CD4-positive, alpha-beta T cell (primary cell): ENCODE measurements at regions not wholly inside any gene's neighbourhood (a gene's known extent, or its start where the extent isn't known, plus 50 kb on each side); places are given as distances from the start of the nearest gene placed in this dataset.
A peak's percentile ranks its signal among the peaks of the same experiment; 100 is the strongest.

ENCODE experiments used
- ATAC-seq: fragments of 200-7000 bp; cut with Tn5 transposase; one replicate; pipeline ENCODE4 v1.10.0; 2022; ENCODE audit warnings: mild to moderate bottlenecking; ENCODE audit not compliant: poor library complexity
- CTCF ChIA-PET: fragments of 350-600 bp; sonication (Branson Sonifier 250); formaldehyde crosslinking; loops from one replicate; lab custom pipeline; 2021; ENCODE audit warnings: antibody characterized with exemption, inconsistent platforms; lab: Charles Lee
- POLR2A ChIA-PET: fragments of 350-600 bp; sonication (Branson Sonifier 250); formaldehyde crosslinking; loops from one replicate; lab custom pipeline; 2021; ENCODE audit warnings: antibody characterized with exemption, inconsistent platforms; lab: Charles Lee
- DNase-seq, 14 experiments: peaks; one replicate each; pipeline ENCODE4 v3.0.0-alpha.2; 2013 to 2020; ENCODE audit warnings: mixed read lengths in 2 of 14
- H3K27ac ChIP-seq, 2 donors: one replicate each; pipeline versions ENCODE4 v1.5.1 to v1.7.0; 2013; ENCODE audit warnings: low read length in 2 of 2, low read depth in 1 of 2, mild to moderate bottlenecking in 1 of 2
- H3K27me3 ChIP-seq, 2 experiments: 1 replicate in 1 of 2; 2 replicates in 1 of 2; pipeline versions ENCODE4 v1.6.1 to v1.7.0; 2013; ENCODE audit warnings: low read length in 2 of 2, control low read depth in 1 of 2, mild to moderate bottlenecking in 1 of 2, moderate library complexity in 1 of 2; ENCODE audit not compliant: insufficient read depth in 2 of 2, control insufficient read depth in 1 of 2
- H3K36me3 ChIP-seq: one replicate; pipeline ENCODE4 v1.6.1; 2013; ENCODE audit warnings: low read length, control low read depth; ENCODE audit not compliant: insufficient read depth
- H3K4me1 ChIP-seq: one replicate; pipeline ENCODE4 v1.6.1; 2013; ENCODE audit warnings: low read length, control low read depth; ENCODE audit not compliant: insufficient read depth
- H3K4me3 ChIP-seq: one replicate; pipeline ENCODE4 v1.5.1; 2013; ENCODE audit warnings: mild to moderate bottlenecking, low read length, moderate library complexity
- H3K9me3 ChIP-seq, 2 experiments: 1 replicate in 1 of 2; 2 replicates in 1 of 2; pipeline versions ENCODE4 v1.6.1 to v1.7.0; 2013; ENCODE audit warnings: low read length in 2 of 2, mild to moderate bottlenecking in 2 of 2, control low read depth in 1 of 2, moderate library complexity in 1 of 2; ENCODE audit not compliant: control insufficient read depth in 1 of 2, insufficient read depth in 1 of 2
- H3K27ac Mint-ChIP-seq: one replicate; pipeline ENCODE4 v1.8.0; 2020; ENCODE audit warnings: mixed read lengths
- H3K27me3 Mint-ChIP-seq: one replicate; pipeline ENCODE4 v1.8.0; 2021; ENCODE audit warnings: mixed read lengths
- H3K36me3 Mint-ChIP-seq: one replicate; pipeline ENCODE4 v1.8.0; 2021; ENCODE audit warnings: low read depth, mixed read lengths
- H3K4me1 Mint-ChIP-seq: one replicate; pipeline ENCODE4 v1.8.0; 2021; ENCODE audit warnings: low read depth, mixed read lengths
- H3K4me3 Mint-ChIP-seq: one replicate; pipeline ENCODE4 v1.8.0; 2020; ENCODE audit warnings: mild to moderate bottlenecking, mixed read lengths
- H3K9me3 Mint-ChIP-seq: one replicate; pipeline ENCODE4 v1.8.0; 2020; ENCODE audit warnings: mixed read lengths
- intact Hi-C, 2 experiments: fragments of 100-400 bp; cut with DNase I in 1 of 2; cut with micrococcal nuclease in 1 of 2; formaldehyde crosslinking; loops; one replicate each; pipeline versions ENCODE4 v1.15.1 to v1.9.0; 2023 to 2025; cut with DNase I, micrococcal nuclease
- TF ChIP-seq, protein P1 (sequence below): fragments of 200-600 bp; IDR thresholded peaks from one replicate; pipeline ENCODE4 v1.8.0; 2022; ENCODE audit warnings: antibody characterized with exemption, mild to moderate bottlenecking

DNA sequence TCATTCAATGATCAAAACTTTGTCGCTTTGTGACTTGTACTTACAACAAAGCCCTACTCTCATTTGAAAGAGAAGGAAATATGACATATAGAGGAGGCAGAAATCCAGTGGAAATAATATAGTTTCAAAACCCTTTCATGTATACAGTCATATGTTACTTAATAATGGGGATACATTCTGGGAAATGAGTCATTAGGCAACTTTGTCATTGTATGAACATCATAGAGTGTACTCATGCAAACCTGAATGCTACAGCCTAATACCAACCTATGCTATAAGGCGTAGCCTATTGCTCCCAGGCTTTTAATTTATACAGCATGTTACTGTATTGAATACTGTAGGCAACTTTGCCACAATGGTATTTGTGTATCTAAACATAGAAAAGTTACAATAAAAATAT, 69.0 kb upstream of the SMC2 start:
- Histone ChIP-seq H3K4me1 (no peaks in the 10 kb centered on the region), H3K36me3 (no peaks in the 10 kb centered on the region), H3K9me3 (no peaks in the 10 kb centered on the region), H3K4me3 (no peak overlapping the region), H3K27me3 (peaks cover 0 to 8% of the 10 kb centered on the region in 2 experiments), H3K27ac (no peak overlapping the region)
- POLR2A ChIA-PET = no interaction called here
- Mint-ChIP-seq H3K4me3 (no peak overlapping the region), H3K9me3 (peaks cover 2% of the 10 kb centered on the region), H3K4me1 (peaks cover 27% of the 10 kb centered on the region), H3K27me3 (no peaks in the 10 kb centered on the region), H3K36me3 (no peaks in the 10 kb centered on the region), H3K27ac (no peak overlapping the region)
- TF ChIP-seq, protein P1, sequence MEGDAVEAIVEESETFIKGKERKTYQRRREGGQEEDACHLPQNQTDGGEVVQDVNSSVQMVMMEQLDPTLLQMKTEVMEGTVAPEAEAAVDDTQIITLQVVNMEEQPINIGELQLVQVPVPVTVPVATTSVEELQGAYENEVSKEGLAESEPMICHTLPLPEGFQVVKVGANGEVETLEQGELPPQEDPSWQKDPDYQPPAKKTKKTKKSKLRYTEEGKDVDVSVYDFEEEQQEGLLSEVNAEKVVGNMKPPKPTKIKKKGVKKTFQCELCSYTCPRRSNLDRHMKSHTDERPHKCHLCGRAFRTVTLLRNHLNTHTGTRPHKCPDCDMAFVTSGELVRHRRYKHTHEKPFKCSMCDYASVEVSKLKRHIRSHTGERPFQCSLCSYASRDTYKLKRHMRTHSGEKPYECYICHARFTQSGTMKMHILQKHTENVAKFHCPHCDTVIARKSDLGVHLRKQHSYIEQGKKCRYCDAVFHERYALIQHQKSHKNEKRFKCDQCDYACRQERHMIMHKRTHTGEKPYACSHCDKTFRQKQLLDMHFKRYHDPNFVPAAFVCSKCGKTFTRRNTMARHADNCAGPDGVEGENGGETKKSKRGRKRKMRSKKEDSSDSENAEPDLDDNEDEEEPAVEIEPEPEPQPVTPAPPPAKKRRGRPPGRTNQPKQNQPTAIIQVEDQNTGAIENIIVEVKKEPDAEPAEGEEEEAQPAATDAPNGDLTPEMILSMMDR = no peak
- ATAC-seq (no peak), DNase-seq (no peak)
- intact Hi-C loops = loop anchor here (10.0 kb wide), 1 partner anchor 720 kb away; the partner anchor contains the start of gene NIPSNAP3A (in 2 of the 2)
- CTCF ChIA-PET = no interaction called here

DNA sequence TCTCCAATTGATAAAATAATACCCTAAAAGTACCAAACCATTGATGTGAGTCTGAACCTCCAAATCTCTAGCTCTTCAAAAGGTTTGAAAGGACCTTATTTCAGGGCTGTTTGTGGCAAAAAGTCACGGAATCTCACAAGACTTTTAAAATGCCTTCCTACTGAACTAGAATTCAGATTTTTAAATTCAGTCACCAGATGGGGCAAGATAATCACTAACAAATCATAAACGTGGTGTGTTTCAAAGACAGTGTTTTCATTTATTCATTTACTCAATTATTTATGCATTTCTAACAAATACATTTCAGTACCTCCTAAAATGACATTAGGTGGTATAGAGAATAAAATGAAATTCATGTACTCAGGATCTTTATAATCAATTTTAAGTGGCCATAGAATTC, 68.2 kb upstream of the SMC2 start:
- CTCF ChIA-PET = no interaction called here
- peaks cover 0 to 8% of the 10 kb centered on the region in 2 experiments for H3K27me3 ChIP-seq
- Mint-ChIP-seq H3K36me3 (no peaks in the 10 kb centered on the region), H3K4me1 (peaks cover 27% of the 10 kb centered on the region), H3K9me3 (peaks cover under 1% of the 10 kb centered on the region), H3K4me3 (no peak overlapping the region), H3K27ac (no peak overlapping the region), H3K27me3 (no peaks in the 10 kb centered on the region)
- intact Hi-C loops = loop anchor here (10.0 kb wide), 1 partner anchor 719 kb away; the partner anchor contains the start of gene NIPSNAP3A (in 2 of the 2)
- no peaks in the 10 kb centered on the region for H3K36me3 ChIP-seq
- H3K4me1 ChIP-seq = no peaks in the 10 kb centered on the region
- H3K27ac ChIP-seq = no peak overlapping the region
- ATAC-seq (no peak), DNase-seq (peak in 1 of 14 experiments; percentile 2)
- TF ChIP-seq, protein P1 = no peak
- no peaks in the 10 kb centered on the region for H3K9me3 ChIP-seq
- POLR2A ChIA-PET = no interaction called here
- H3K4me3 ChIP-seq = no peak overlapping the region

DNA sequence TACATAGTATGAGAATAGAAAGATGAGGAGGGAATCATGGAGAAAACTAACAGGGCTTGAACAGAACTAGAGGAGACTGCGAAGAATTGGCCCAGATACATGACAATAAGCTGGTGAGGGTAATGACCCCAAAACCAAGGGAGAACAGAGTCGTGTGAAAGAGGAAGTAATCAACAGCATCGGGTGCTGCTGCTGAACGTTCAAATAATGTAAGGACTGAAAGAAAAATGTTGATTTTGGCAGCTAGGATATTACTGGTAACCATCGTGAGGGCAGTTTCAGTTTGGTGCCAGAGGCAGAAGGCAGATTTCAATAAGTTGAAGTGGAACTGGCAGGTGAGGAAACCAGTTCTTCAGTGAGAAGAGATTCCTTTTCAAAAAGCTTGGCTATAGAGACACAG, 66.8 kb upstream of the SMC2 start:
- CTCF ChIA-PET = no interaction called here
- H3K9me3 Mint-ChIP-seq = no peaks in the 10 kb centered on the region
- no peak overlapping the region for H3K27ac ChIP-seq
- no peak overlapping the region for H3K27ac Mint-ChIP-seq
- H3K4me1 Mint-ChIP-seq = peaks cover 27% of the 10 kb centered on the region
- H3K9me3 ChIP-seq = no peaks in the 10 kb centered on the region
- H3K36me3 Mint-ChIP-seq = no peaks in the 10 kb centered on the region
- no peak overlapping the region for H3K4me3 ChIP-seq
- ATAC-seq (no peak), DNase-seq (no peak)
- intact Hi-C loops = loop anchor here (10.0 kb wide), 1 partner anchor 718 kb away; the partner anchor contains the start of gene NIPSNAP3A (in 2 of the 2)
- H3K27me3 ChIP-seq = peaks cover 0 to 8% of the 10 kb centered on the region in 2 experiments
- no peaks in the 10 kb centered on the region for H3K4me1 ChIP-seq
- no peaks in the 10 kb centered on the region for H3K27me3 Mint-ChIP-seq
- TF ChIP-seq, protein P1 = no peak
- POLR2A ChIA-PET = no interaction called here
- H3K4me3 Mint-ChIP-seq = no peak overlapping the region
- H3K36me3 ChIP-seq = no peaks in the 10 kb centered on the region
